GM19467 (cell line): ENCODE measurements at regions not wholly inside any gene's neighbourhood (a gene's known extent, or its start where the extent isn't known, plus 50 kb on each side); places are given as distances from the start of the nearest gene placed in this dataset.
"Not testable (repeated sequence)": the region's sequence is repeated elsewhere in the genome, so short reads cannot be mapped to it uniquely, and the experiment has no call there.

Source experiments
- ATAC-seq: cut with Tn5 transposase; IDR thresholded peaks from one replicate; pipeline ENCODE4 v1.9.1; 2021; ENCODE audit warnings: mild to moderate bottlenecking, moderate library complexity; ENCODE audit not compliant: unreplicated experiment

- no peak for ATAC-seq
Observed at GRCh38 chr4:186845137-186845842, 121.6 kb upstream of the FAT1 start.

DNA sequence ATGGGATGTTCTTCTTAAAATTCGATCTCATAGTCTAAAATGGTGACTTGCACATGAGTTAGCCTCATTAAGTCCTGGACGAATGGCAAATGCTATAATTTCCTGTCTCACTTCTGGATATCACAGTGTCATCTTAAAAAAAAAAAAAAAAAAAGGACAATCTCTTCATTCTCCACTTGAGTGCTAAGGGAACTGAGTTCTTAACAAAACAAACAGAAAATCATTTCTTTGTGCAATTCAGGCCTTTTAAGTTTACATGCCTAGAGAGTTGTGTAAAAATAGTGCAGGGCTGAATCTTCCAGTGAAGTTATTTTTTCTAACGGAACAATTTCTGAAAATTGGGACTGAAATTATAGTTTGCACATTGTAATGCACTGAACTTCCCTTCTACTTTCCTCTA lies 122.8 kb upstream of the FAT1 start:
- no peak for ATAC-seq

GRCh38 chr4:186847429-186848131 lies 123.9 kb upstream of the FAT1 start:
- ATAC-seq: not testable (repeated sequence)

DNA sequence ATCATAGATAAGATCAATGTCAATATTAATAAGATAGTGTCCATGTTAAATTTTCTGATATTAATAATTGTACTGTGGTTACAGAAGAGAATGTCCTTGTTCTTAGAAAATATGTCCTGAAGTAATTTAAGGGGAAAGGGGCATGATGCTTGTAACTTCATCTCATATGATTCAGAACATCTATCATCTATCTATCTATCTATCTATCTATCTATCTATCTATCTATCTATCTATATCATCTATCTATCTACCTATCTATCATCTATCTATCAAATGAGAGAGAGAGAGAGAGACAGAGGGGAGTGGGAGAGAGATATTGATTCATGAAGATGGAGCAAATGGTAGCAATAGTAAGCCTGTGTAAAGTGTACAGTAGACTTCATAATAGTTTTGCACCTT lies 124.8 kb upstream of the FAT1 start:
- no peak for ATAC-seq

DNA sequence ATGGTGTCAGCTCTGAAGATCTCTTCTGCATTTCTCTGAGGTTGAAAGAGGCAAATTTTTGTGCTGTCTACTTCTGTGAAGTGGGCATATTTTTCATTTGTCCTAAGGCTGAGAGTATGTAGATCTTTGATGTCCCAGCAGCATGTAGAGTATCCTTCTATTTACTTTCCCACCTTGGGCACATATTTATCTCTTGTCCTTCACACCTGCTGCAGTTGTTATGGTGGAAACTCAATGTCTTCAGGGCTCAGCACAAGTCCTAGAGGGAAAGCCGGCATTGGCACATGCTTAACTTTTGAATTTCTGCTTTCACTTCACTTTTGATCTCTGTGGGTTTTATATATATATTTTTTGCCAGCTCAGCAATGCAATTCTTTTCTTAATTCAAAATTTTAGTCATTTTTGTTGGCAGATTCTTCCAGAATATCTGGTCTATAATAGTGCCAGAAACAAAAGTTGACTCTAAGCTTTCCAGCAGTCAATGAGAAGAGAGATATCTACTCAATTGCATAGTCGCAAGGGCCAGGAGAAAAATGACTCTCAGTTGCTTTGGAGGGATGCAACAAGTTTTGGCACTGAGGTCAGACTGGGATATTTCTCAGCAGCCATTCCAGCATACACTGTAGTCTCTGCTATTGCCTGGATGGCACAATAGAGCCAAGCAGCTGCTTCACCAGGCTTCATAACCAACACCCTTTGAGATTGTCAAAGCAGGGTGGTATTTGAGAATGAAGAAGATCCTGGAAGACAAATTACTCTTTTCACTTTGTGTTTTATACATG lies 127.8 kb upstream of the FAT1 start:
- ATAC-seq: no peak

DNA sequence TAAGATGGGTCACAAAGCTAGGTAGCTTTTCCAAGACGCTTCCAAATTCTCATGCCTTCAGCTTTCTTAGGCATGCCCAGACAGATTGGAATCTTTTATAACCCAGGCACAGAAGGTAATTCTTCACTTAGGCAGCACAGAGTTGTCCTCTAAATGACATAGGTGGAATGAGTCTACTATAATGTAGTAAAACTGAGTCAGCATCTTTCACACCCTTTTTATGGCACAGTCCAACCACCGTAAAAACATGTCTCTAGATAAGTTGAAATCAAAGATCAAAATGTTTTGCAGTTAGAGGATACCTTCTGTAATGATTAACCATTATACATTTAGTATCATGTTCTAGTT lies 128.4 kb upstream of the FAT1 start:
- no peak for ATAC-seq

DNA sequence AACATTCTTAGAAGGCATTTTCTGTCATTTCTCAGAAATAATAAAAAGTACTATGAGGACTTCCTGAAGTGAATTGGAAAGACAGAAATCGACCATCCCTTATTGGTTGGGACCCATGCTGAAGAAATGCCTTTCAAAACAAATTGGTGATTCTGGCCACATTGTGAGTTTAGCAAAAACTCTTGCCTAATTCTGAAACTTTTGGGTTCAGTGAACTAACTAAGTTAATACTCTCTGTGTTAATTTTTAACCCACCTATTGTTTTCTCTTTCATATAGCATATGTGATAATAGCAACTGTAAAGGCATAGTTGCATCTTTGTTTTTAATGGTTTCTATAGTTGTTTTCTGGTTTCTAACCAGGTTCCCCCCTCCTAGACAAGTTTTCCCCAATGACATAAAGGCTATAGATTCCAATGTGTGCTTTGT lies 129.3 kb upstream of the FAT1 start:
- ATAC-seq: peak; percentile 80

DNA sequence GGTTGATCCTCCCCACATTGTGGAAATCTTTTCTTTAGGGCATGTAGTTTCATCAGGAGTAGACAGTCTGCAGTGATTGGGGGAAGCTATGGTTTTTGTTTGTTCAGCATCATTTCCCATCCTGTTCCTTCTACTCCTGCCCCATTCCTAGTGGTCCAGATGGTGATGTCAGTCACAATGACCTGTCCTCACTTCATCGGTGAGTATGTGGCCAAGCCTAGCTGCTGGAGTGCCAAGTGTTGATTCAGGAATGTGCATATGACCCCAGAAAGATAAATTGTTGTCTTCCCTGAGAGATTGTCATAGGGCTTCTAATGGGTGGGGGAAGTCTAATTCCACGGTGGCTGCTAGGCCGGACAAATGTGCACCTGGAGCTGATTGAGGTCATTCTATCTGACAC lies 130.6 kb upstream of the FAT1 start:
- no peak for ATAC-seq

GRCh38 chr4:186855111-186855510 lies 131.5 kb upstream of the FAT1 start:
- ATAC-seq: no peak

- no peak for ATAC-seq
Observed at GRCh38 chr4:186857793-186858192, 134.1 kb upstream of the FAT1 start.

DNA sequence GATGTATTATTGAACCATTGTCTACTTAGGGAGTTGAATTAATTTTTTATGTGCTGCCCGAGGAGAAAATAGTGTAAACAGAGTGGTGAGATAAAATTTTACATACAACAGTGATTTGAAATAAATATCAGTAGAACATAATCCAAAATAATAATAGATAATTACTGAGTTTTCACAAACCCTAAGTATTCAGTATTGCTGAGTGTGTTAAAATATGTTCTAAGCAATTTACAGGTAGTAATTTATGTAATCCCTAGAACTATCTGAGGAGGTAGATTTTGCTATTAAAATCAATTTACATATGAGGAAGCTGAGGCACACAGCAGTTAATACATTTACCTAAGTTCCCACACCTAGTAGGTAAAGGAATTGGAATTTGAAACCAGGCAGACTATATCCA lies 134.7 kb upstream of the FAT1 start:
- ATAC-seq: no peak

DNA sequence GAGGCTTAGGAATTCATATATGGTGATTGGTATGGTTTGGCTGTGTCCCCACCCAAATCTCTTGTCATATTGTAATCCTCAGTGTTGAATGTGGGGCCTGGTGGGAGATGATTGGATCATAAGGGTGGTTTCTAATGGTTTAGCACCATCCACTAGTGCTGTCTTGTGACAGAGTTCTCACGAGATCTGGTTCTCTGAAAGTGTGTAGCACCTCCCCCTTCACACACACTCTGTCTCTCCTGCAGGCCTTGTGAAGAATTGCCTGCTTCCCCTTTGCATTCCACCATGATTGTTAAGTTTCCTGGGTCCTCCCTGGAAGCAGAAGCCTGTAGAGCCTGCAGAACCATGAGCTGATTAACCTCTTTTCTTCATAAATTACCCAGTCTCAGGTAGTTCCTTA lies 135.8 kb upstream of the FAT1 start:
- no peak for ATAC-seq

- no peak for ATAC-seq
Observed at GRCh38 chr4:186861317-186861716, 137.7 kb upstream of the FAT1 start.

GRCh38 chr4:186871856-186872255 lies 148.2 kb upstream of the FAT1 start:
- no peak for ATAC-seq

DNA sequence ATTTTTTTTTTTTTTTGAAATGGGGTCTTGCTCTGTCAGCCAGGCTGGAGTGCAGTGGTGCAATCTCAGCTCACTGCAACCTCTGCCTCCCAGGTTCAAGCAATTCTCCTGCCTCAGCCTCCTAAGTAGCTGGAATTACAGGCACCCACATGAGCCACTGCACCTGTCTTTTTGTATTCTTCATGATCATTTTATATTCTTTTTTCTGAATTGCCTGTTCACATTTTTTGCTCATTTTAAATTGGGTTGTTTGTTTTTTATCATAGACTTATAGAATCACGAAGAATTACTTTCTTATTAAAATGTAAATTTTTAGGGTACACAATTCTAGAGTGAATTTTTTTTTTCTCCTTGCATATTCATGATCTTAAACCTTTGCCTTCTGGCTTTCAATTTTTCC lies 149.4 kb upstream of the FAT1 start:
- not testable (repeated sequence) for ATAC-seq

GRCh38 chr4:186875476-186875875 lies 151.8 kb upstream of the FAT1 start:
- ATAC-seq: no peak

GRCh38 chr4:186876961-186877626 lies 153.4 kb upstream of the FAT1 start:
- no peak for ATAC-seq

DNA sequence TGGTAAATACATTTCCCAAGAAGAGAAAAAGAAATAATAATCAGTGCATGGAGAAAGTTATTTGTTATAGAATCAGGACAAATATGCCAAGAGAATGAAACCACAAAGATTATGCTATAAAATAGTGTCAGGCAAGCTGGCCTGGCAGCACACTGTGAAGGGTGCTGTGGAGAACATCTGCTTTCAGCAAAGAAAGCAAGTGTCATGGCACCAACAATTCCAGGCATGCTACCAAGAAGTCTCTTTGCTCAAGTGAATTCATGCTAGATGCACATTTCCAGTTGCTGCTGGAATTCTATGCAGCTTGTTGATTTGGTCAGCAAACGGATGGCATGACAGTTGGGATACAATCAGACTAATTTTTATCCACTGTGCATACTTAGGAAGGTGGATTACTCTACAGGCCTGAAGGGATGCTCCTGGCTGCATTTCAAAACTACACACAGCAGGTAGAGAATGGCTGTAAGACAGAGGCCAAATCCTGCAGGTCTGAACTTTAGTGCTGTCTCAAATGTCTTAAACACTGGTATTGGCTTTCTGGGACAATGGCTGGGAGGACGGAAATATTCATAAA lies 154.6 kb upstream of the FAT1 start:
- no peak for ATAC-seq

- ATAC-seq: no peak
Observed at GRCh38 chr4:186881521-186882220, 158.0 kb upstream of the FAT1 start.

- ATAC-seq: no peak
Observed at GRCh38 chr4:186882293-186882692, 158.6 kb upstream of the FAT1 start.
